Duodenal mucosa (tissue), 2 donors: ENCODE measurements at regions not wholly inside any gene's neighbourhood (a gene's known extent, or its start where the extent isn't known, plus 50 kb on each side); places are given as distances from the start of the nearest gene placed in this dataset.
"Not testable (repeated sequence)": the region's sequence is repeated elsewhere in the genome, so short reads cannot be mapped to it uniquely, and the experiment has no call there.

ENCODE experiments used
- H3K27ac ChIP-seq: one replicate; pipeline ENCODE4 v1.7.0; 2013; ENCODE audit warnings: low read depth, low read length
- H3K27me3 ChIP-seq, 2 donors: one replicate each; pipeline ENCODE4 v1.7.0; 2013; ENCODE audit warnings: low read length in 2 of 2, control low read depth in 1 of 2; ENCODE audit not compliant: insufficient read depth in 2 of 2, control insufficient read depth in 1 of 2
- H3K36me3 ChIP-seq, 2 donors: one replicate each; pipeline ENCODE4 v1.7.0; 2013; ENCODE audit warnings: low read length in 2 of 2, control low read depth in 1 of 2; ENCODE audit not compliant: insufficient read depth in 2 of 2, control insufficient read depth in 1 of 2
- H3K4me1 ChIP-seq, 2 donors: one replicate each; pipeline ENCODE4 v1.7.0; 2013; ENCODE audit warnings: low read length in 2 of 2, control low read depth in 1 of 2; ENCODE audit not compliant: insufficient read depth in 2 of 2, control insufficient read depth in 1 of 2
- H3K4me3 ChIP-seq, 2 donors: one replicate each; pipeline ENCODE4 v1.7.0; 2013; ENCODE audit warnings: low read length in 2 of 2, low read depth in 1 of 2
- H3K9ac ChIP-seq, 2 donors: one replicate each; pipeline ENCODE4 v1.7.0; 2013; ENCODE audit warnings: low read length in 2 of 2, low read depth in 1 of 2
- H3K9me3 ChIP-seq, 2 donors: one replicate each; pipeline ENCODE4 v1.7.0; 2013; ENCODE audit warnings: low read length in 2 of 2, control low read depth in 1 of 2; ENCODE audit not compliant: control insufficient read depth in 1 of 2

DNA sequence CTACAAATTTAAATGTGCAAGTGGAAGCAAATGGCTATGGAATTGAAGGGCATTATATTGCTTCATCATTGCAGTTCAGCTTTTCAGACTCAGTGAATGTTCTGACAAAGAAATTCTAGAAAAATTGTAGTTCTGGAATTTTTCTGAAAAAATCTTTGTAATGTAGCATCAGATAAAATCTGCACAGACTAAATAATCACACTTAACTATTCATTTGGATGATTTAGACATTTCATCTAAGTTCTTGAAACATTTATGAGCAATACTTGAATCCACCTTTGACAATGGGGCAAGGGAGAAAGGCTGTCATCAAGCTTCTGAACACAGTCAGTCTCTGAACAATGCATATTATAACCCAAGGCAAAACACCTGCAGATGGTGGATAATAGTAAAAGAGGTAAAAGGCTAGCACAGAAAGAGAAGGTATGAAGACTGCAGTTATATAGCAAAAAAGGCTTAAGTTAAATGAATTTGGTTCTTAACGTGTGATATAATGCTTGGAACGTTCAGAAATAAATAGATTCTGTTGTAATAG is 1352.0 kb upstream of the NUDT12 start:
- Histone ChIP-seq H3K4me1 (no peaks in the 10 kb centered on the region), H3K4me3 (no peak overlapping the region), H3K27ac (no peak overlapping the region), H3K9me3 (no peaks in the 10 kb centered on the region), H3K36me3 (no peaks in the 10 kb centered on the region), H3K9ac (no peak overlapping the region), H3K27me3 (no peaks in the 10 kb centered on the region)

DNA sequence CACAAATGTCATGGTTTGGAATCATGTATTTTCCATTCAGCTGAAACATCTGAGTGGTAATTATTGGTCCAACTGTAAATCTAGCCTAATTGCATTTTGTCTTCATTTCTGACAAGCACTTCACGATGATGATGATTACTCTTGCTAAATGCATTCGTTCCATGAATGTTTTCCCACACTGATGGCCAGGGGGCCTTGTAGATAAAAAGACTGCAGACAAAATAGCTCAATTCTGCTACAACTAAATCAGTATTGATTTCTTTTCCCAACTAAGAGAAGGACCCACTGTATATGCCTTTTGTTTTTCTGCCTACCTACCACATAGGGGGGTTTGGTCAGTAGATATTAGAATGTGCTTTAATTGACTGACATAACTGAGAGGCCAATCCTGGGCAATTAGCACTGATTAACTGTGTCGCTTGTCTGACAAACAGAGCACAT is 1351.3 kb upstream of the NUDT12 start:
- Histone ChIP-seq H3K27ac (no peak overlapping the region), H3K4me1 (no peaks in the 10 kb centered on the region), H3K4me3 (no peak overlapping the region), H3K9ac (no peak overlapping the region), H3K9me3 (no peaks in the 10 kb centered on the region), H3K27me3 (no peaks in the 10 kb centered on the region), H3K36me3 (no peaks in the 10 kb centered on the region)

GRCh38 chr5:104909803-104910202 is 1347.2 kb upstream of the NUDT12 start:
- Histone ChIP-seq H3K9me3 (no peaks in the 10 kb centered on the region), H3K9ac (no peak overlapping the region), H3K36me3 (no peaks in the 10 kb centered on the region), H3K27ac (no peak overlapping the region), H3K4me3 (no peak overlapping the region), H3K4me1 (no peaks in the 10 kb centered on the region), H3K27me3 (no peaks in the 10 kb centered on the region)

GRCh38 chr5:104904561-104904960 is 1342.0 kb upstream of the NUDT12 start:
- no peak overlapping the region for H3K4me3 ChIP-seq
- H3K36me3 ChIP-seq, result no peaks in the 10 kb centered on the region
- H3K9me3 ChIP-seq, result peaks cover 0 to 2% of the 10 kb centered on the region in 2 donors
- H3K4me1 ChIP-seq, result no peaks in the 10 kb centered on the region
- no peaks in the 10 kb centered on the region for H3K27me3 ChIP-seq
- H3K9ac ChIP-seq, result no peak overlapping the region
- H3K27ac ChIP-seq, result no peak overlapping the region

DNA sequence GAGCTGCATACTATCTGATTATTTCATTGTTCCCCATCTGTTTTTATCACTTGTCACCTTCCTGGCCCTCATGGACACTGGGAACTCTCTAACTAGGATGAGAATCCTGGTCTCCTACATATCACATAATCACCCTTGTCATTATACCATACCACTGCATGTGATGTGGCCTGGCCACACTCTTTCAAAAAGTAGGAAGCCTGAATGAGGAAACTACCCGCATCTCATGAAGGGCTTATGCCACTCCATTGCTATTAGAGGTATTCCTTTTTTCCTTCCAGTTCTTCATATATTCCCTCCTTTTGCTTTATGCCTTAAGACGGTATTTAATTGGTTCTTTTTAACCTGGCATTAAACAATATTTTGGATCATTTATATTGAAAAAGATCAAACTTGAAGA is 1341.4 kb upstream of the NUDT12 start:
- no peak overlapping the region for H3K4me3 ChIP-seq
- H3K4me1 ChIP-seq, result no peaks in the 10 kb centered on the region
- H3K9ac ChIP-seq, result no peak overlapping the region
- H3K27me3 ChIP-seq, result no peaks in the 10 kb centered on the region
- no peak overlapping the region for H3K27ac ChIP-seq
- no peaks in the 10 kb centered on the region for H3K36me3 ChIP-seq
- H3K9me3 ChIP-seq, result peaks cover 0 to 2% of the 10 kb centered on the region in 2 donors

DNA sequence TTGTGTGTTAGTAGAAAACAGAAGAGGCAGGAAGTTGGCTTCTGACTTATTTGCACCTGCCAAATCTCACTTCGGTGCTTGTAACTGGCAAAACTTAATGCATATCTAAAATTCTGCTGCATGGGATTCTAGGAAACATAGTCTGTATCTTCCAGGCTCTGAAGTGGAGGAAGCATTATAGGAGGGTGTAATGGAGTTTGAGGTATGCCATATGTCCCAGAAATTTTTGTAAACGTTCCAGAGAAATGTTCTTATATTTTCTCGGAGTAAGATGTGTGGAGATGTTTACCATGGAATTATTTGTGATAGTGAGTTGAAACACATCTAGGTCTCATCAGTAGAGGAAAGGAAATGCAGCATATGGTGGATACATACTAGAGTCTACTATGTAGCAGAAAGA is 1329.0 kb upstream of the NUDT12 start:
- no peak overlapping the region for H3K4me3 ChIP-seq
- H3K9me3 ChIP-seq, result peaks cover 0 to 2% of the 10 kb centered on the region in 2 donors
- no peaks in the 10 kb centered on the region for H3K27me3 ChIP-seq

GRCh38 chr5:104890767-104891166 is 1328.2 kb upstream of the NUDT12 start:
- Histone ChIP-seq H3K27ac (no peak overlapping the region), H3K4me3 (no peak overlapping the region), H3K4me1 (no peaks in the 10 kb centered on the region), H3K9me3 (peaks cover 0 to 2% of the 10 kb centered on the region in 2 donors), H3K9ac (no peak overlapping the region), H3K36me3 (no peaks in the 10 kb centered on the region), H3K27me3 (no peaks in the 10 kb centered on the region)

More for the DNA sequence above, 1329.0 kb upstream of the NUDT12 start:
- H3K36me3 ChIP-seq, result no peaks in the 10 kb centered on the region
- H3K4me1 ChIP-seq, result no peaks in the 10 kb centered on the region
- no peak overlapping the region for H3K9ac ChIP-seq
- H3K27ac ChIP-seq, result no peak overlapping the region

GRCh38 chr5:104859437-104859836 is 1296.8 kb upstream of the NUDT12 start:
- no peaks in the 10 kb centered on the region for H3K36me3 ChIP-seq
- no peak overlapping the region for H3K4me3 ChIP-seq
- H3K9ac ChIP-seq, result no peak overlapping the region
- no peaks in the 10 kb centered on the region for H3K4me1 ChIP-seq
- no peak overlapping the region for H3K27ac ChIP-seq
- peaks cover 0 to 5% of the 10 kb centered on the region in 2 donors for H3K9me3 ChIP-seq
- no peaks in the 10 kb centered on the region for H3K27me3 ChIP-seq

DNA sequence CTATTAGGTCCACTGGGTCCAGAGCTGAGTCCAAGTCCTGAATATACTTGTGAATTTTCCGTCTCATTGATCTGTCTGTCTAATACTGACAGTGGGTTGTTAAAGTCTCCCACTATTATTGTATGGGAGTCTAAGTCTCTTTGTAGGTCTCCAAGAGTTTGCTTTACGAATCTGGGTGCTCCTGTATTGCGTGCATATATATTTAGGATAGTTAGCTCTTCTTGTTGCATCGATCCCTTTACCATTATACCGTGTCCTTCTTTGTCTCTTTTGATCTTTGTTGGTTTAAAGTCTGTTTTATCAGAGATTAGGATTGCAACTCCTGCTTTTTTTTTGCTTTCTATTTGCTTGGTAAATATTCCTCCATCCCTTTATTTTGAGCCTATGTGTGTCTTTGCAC is 1289.5 kb upstream of the NUDT12 start:
- H3K4me3 ChIP-seq, H3K27ac ChIP-seq, H3K36me3 ChIP-seq, H3K27me3 ChIP-seq, H3K9me3 ChIP-seq, H3K9ac ChIP-seq, H3K4me1 ChIP-seq: not testable (repeated sequence)

GRCh38 chr5:104845541-104845940 is 1283.0 kb upstream of the NUDT12 start:
- Histone ChIP-seq H3K27me3 (no peaks in the 10 kb centered on the region), H3K9ac (no peak overlapping the region), H3K27ac (no peak overlapping the region), H3K4me3 (no peak overlapping the region), H3K36me3 (no peaks in the 10 kb centered on the region), H3K4me1 (no peaks in the 10 kb centered on the region), H3K9me3 (peaks cover 0 to 3% of the 10 kb centered on the region in 2 donors)

GRCh38 chr5:104843822-104844221 is 1281.2 kb upstream of the NUDT12 start:
- peaks cover 0 to 3% of the 10 kb centered on the region in 2 donors for H3K9me3 ChIP-seq
- no peaks in the 10 kb centered on the region for H3K27me3 ChIP-seq

More at GRCh38 chr5:104843822-104844221, 1281.2 kb upstream of the NUDT12 start:
- Histone ChIP-seq H3K4me3 (no peak overlapping the region), H3K36me3 (no peaks in the 10 kb centered on the region), H3K4me1 (no peaks in the 10 kb centered on the region), H3K9ac (no peak overlapping the region), H3K27ac (no peak overlapping the region)
